ENCODE measurements at regions not wholly inside any gene's neighbourhood (a gene's known extent, or its start where the extent isn't known, plus 50 kb on each side); places are given as distances from the start of the nearest gene placed in this dataset.

- no peak for DNase-seq (ENCODE audit: low read depth in 3 of 3, low spot score in 1 of 3)
Measured at GRCh38 chr2:128903637-128904036, 585.0 kb upstream of the HS6ST1 start.

GRCh38 chr2:128911276-128911675 lies 592.6 kb upstream of the HS6ST1 start:
- DNase-seq (ENCODE audit: low read depth in 3 of 3, low spot score in 1 of 3) = no peak

GRCh38 chr2:128914320-128914719 lies 595.7 kb upstream of the HS6ST1 start:
- no peak for DNase-seq (ENCODE audit: low read depth in 3 of 3, low spot score in 1 of 3)

GRCh38 chr2:128921751-128922150 lies 603.1 kb upstream of the HS6ST1 start:
- no peak for DNase-seq (ENCODE audit: low read depth in 3 of 3, low spot score in 1 of 3)

GRCh38 chr2:128922154-128922553 lies 603.5 kb upstream of the HS6ST1 start:
- DNase-seq (ENCODE audit: low read depth in 3 of 3, low spot score in 1 of 3) = no peak

GRCh38 chr2:128925631-128926030 lies 607.0 kb upstream of the HS6ST1 start:
- DNase-seq (ENCODE audit: low read depth in 3 of 3, low spot score in 1 of 3) = no peak

GRCh38 chr2:128930101-128930500 lies 611.4 kb upstream of the HS6ST1 start:
- DNase-seq (ENCODE audit: low read depth in 3 of 3, low spot score in 1 of 3) = no peak

GRCh38 chr2:128940378-128940777 lies 621.7 kb upstream of the HS6ST1 start:
- DNase-seq (ENCODE audit: low read depth in 3 of 3, low spot score in 1 of 3) = no peak

- no peak for DNase-seq (ENCODE audit: low read depth in 3 of 3, low spot score in 1 of 3)
Measured at GRCh38 chr2:128941751-128942150, 623.1 kb upstream of the HS6ST1 start.

- DNase-seq (ENCODE audit: low read depth in 3 of 3, low spot score in 1 of 3) = no peak
Measured at GRCh38 chr2:128949360-128949759, 630.7 kb upstream of the HS6ST1 start.

- no peak for DNase-seq (ENCODE audit: low read depth in 3 of 3, low spot score in 1 of 3)
Measured at GRCh38 chr2:128950758-128951157, 632.1 kb upstream of the HS6ST1 start.

- no peak for DNase-seq (ENCODE audit: low read depth in 3 of 3, low spot score in 1 of 3)
Measured at GRCh38 chr2:128958241-128958640, 639.6 kb upstream of the HS6ST1 start.

- DNase-seq (ENCODE audit: low read depth in 3 of 3, low spot score in 1 of 3) = no peak
Measured at GRCh38 chr2:128967646-128968045, 649.0 kb upstream of the HS6ST1 start.

GRCh38 chr2:128969374-128969773 lies 650.7 kb upstream of the HS6ST1 start:
- DNase-seq (ENCODE audit: low read depth in 3 of 3, low spot score in 1 of 3) = no peak

GRCh38 chr2:128970332-128971116 lies 651.9 kb upstream of the HS6ST1 start:
- no peak for DNase-seq (ENCODE audit: low read depth in 3 of 3, low spot score in 1 of 3)

- DNase-seq (ENCODE audit: low read depth in 3 of 3, low spot score in 1 of 3) = no peak
Measured at GRCh38 chr2:128973566-128973965, 654.9 kb upstream of the HS6ST1 start.

- DNase-seq (ENCODE audit: low read depth in 3 of 3, low spot score in 1 of 3) = no peak
Measured at GRCh38 chr2:128978212-128978611, 659.5 kb upstream of the HS6ST1 start.

- DNase-seq (ENCODE audit: low read depth in 3 of 3, low spot score in 1 of 3) = no peak
Measured at GRCh38 chr2:128979182-128979581, 660.5 kb upstream of the HS6ST1 start.

- DNase-seq (ENCODE audit: low read depth in 3 of 3, low spot score in 1 of 3) = no peak
Measured at GRCh38 chr2:128980475-128980874, 661.8 kb upstream of the HS6ST1 start.

GRCh38 chr2:128981353-128981752 lies 662.7 kb upstream of the HS6ST1 start:
- DNase-seq (ENCODE audit: low read depth in 3 of 3, low spot score in 1 of 3) = no peak

- no peak for DNase-seq (ENCODE audit: low read depth in 3 of 3, low spot score in 1 of 3)
Measured at GRCh38 chr2:128982001-128982400, 663.3 kb upstream of the HS6ST1 start.

GRCh38 chr2:128982670-128983069 lies 664.0 kb upstream of the HS6ST1 start:
- no peak for DNase-seq (ENCODE audit: low read depth in 3 of 3, low spot score in 1 of 3)

GRCh38 chr2:128983094-128983493 lies 664.4 kb upstream of the HS6ST1 start:
- no peak for DNase-seq (ENCODE audit: low read depth in 3 of 3, low spot score in 1 of 3)

Data from stimulated activated CD4-positive, alpha-beta T cell treated with anti-CD3 and anti-CD28 coated beads, TNF-alpha, amount 100 ng/mL, for 1 hour (primary cell).